ENCODE measurements at regions not wholly inside any gene's neighbourhood (a gene's known extent, or its start where the extent isn't known, plus 50 kb on each side); places are given as distances from the start of the nearest gene placed in this dataset.

DNA sequence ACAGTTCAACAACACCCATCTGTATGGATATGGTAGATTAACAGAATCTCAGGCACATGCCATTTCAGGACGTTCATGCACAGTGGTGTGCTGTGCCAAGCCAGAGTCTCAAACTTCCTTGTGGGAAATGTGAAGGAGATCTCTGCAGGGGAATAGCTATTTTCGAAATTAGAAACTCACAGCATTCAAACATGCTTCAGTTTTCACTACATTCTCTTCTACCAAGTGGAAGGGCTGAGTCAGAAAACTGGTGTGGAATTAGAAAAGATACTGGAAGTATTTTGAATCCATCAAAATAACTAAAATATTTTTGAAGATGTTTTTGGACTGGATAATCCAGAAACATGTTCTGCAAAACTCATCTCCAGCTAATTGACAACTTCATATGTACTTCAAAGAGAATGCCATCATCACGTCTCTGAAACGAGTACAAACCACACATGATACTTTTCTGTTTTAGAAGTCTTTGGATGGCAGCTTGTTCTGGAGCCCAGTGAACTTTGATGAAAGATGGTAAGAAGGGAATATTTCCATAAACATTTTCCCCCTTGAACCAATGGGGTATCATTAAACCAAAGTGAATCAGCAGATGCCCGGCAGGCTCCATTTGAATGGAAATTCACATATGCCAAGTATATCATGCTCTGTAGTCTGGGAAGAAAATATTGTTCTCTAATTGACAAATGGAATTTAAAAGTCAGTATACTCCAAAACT lies 616.3 kb upstream of the IGFBP3 start:
- H3K9me3 ChIP-seq = peaks cover 9% of the 10 kb centered on the region; the same call in 1 of the 2 replicates
- H3K4me2 ChIP-seq = no peak overlapping the region
- H4K20me1 ChIP-seq = no peaks in the 10 kb centered on the region
- no peaks in the 10 kb centered on the region for H3K4me1 ChIP-seq
- no peak overlapping the region for H3K27ac ChIP-seq
- no peaks in the 10 kb centered on the region for H3K27me3 ChIP-seq
- no peak for TF ChIP-seq Cebpa-rat (IDR thresholded peaks at IDR 0.05)
- no peaks in the 10 kb centered on the region for H3K36me3 ChIP-seq
- H3K9ac ChIP-seq = no peak overlapping the region
- no peak overlapping the region for H3K4me3 ChIP-seq

DNA sequence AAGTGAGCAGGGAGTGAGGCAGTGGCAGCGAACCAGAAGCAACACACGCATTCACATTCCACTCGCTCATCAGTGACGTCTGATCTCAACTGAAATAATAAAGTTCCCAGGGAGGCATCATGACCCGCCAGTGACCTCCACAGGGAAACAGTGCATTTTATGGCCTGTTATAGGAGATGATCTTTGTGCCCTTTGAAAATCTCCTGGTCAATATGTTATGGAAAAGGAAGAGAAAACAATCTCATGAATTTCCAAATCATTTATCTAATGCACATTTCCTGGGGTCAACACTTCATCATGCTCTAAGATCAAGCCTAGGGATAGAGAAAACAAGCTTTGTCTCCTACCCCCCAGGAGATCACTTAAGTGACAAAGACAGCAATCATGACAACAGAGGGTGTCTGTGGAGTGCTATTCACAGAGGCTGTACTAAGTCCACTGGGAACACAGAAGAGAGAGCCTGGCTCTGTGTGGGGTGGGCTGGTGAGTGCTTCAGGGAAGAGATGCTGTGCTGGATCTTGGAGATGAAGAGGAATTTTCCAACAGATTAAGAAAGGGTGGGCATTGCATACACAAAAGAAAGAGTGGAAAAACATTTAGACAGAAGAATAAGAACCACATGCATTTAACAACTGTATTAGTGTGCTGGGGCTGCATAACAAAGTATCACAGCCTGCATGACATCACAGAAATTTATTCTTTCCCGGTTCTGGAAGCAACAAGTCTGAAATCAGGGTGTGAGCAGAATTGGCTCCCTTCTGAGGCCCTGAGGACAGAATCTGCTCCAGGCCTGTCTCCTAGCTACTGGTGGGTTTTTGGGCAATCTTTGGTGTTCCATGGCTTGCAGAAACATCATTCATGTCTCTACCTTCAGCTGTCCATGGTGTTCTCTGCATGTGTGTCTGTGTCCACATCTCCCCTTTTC lies 613.9 kb upstream of the IGFBP3 start:
- no peak overlapping the region for H3K27ac ChIP-seq

DNA sequence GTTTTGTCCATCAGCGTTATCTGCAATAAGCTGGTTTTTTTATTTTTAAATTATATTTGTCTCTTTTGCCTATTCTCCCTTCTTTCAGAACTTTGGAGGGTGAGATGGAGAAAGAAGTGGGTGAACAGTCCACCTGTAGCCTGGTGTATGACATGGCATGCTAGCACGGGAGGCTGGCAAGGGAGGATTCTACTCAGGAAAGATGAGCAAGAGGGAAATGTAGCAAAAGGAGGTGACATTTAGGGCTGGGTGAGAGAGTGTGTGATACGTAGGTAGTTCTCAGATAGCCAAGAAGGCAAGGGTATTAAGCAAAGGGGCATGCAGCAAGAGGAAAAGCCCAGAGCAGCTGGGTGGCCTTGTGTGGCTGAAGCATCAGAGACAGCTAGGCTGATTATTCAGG lies 612.9 kb upstream of the IGFBP3 start:
- Histone ChIP-seq H3K4me2 (no peak overlapping the region), H4K20me1 (no peaks in the 10 kb centered on the region), H3K9me3 (peaks cover 28% of the 10 kb centered on the region; the same call in 1 of the 2 replicates), H3K27ac (no peak overlapping the region), H3K36me3 (no peaks in the 10 kb centered on the region), H3K4me1 (no peaks in the 10 kb centered on the region), H3K9ac (no peak overlapping the region), H3K27me3 (no peaks in the 10 kb centered on the region), H3K4me3 (no peak overlapping the region)
- TF ChIP-seq Cebpa-rat (IDR thresholded peaks at IDR 0.05) = no peak

More for the DNA sequence above, 613.9 kb upstream of the IGFBP3 start:
- Histone ChIP-seq H3K9me3 (peaks cover 22% of the 10 kb centered on the region; the same call in 1 of the 2 replicates), H3K27me3 (no peaks in the 10 kb centered on the region), H3K4me1 (no peaks in the 10 kb centered on the region), H3K4me2 (no peak overlapping the region), H3K4me3 (no peak overlapping the region), H4K20me1 (no peaks in the 10 kb centered on the region), H3K36me3 (no peaks in the 10 kb centered on the region), H3K9ac (no peak overlapping the region)
- TF ChIP-seq Cebpa-rat (IDR thresholded peaks at IDR 0.05) = no peak

DNA sequence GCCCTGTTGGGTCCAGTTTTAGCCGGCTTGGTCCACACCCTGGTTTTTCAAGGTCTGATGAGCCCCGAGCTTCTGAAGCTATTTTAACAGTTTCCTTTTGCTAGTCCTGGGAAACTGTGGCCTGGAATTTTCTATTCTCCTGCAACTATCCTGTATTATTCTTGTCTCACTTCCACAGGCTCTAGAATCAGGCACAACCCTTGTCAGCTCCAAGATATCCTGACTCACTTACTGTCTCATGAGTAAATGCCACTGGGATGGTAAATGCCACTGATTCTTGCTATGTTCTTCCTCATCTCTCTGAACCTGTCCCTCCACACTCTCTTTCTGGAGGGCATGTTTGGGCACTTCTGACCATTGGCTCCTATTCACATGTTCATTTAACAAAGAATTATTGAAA lies 611.5 kb upstream of the IGFBP3 start:
- Histone ChIP-seq H3K4me2 (no peak overlapping the region), H3K27me3 (no peaks in the 10 kb centered on the region), H3K27ac (no peak overlapping the region), H4K20me1 (no peaks in the 10 kb centered on the region), H3K36me3 (no peaks in the 10 kb centered on the region), H3K9me3 (peaks cover 39% of the 10 kb centered on the region), H3K4me1 (no peaks in the 10 kb centered on the region), H3K9ac (no peak overlapping the region), H3K4me3 (no peak overlapping the region)
- TF ChIP-seq Cebpa-rat (IDR thresholded peaks at IDR 0.05) = no peak

DNA sequence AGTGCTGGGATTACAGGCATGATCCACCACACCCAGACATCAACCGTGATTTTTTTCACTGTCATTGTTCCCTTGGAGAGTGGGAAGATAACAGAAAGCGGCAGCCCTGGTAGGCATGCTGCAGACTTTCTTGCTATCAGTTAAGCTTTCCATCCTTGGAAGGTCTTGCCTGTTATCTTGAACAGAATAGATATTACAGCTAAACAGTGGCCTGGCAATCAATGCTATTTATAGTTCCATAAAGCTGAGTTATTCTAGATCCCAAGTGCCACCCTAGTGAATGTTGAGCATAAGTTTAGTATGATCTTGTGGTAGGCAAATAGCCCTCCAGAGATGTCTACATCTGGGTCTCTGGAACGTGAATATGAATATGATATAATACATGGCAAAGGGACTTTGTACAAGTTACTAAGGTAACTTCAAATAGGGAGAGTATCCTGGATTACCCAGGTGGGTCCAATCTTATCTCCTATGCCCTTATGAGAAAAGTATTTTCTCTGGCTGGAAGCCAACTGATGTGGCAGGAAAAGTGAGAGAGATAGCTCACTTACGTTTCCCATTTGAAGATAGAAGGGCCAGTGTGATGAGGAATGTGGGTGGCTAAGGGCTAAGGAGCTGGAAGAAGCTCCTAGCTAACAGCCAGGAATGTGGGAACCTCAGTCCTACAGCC lies 609.1 kb upstream of the IGFBP3 start:
- Histone ChIP-seq H3K9ac (no peak overlapping the region), H3K4me2 (no peak overlapping the region), H3K27me3 (no peaks in the 10 kb centered on the region), H3K36me3 (no peaks in the 10 kb centered on the region), H4K20me1 (no peaks in the 10 kb centered on the region), H3K9me3 (peaks cover 45% of the 10 kb centered on the region), H3K4me3 (no peak overlapping the region), H3K27ac (no peak overlapping the region), H3K4me1 (no peaks in the 10 kb centered on the region)
- no peak for TF ChIP-seq Cebpa-rat (IDR thresholded peaks at IDR 0.05)

DNA sequence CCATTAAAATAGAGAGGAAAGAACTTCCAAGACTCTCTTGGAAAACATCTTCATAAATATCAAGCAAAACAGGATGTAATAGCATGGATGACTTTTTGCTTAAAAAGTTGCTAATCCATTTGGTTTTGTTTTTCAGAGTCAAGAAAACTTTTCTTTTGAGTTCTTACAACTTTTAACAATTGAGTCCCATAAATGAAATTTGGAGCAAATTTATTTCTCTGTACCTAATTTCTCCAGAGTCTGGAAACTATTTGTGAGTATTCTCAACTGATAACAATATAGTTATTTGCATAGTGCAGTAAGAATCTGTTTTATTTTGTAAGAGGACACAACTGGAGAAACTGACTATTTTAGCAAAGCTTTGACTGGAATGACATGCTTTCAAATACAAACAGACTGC lies 606.3 kb upstream of the IGFBP3 start:
- peaks cover 42% of the 10 kb centered on the region for H3K9me3 ChIP-seq
- H3K36me3 ChIP-seq = no peaks in the 10 kb centered on the region
- no peak for TF ChIP-seq Cebpa-rat (IDR thresholded peaks at IDR 0.05)
- H3K4me1 ChIP-seq = no peaks in the 10 kb centered on the region
- no peaks in the 10 kb centered on the region for H3K27me3 ChIP-seq
- no peak overlapping the region for H3K4me2 ChIP-seq
- H3K9ac ChIP-seq = no peak overlapping the region
- H3K4me3 ChIP-seq = no peak overlapping the region
- no peaks in the 10 kb centered on the region for H4K20me1 ChIP-seq
- H3K27ac ChIP-seq = no peak overlapping the region

DNA sequence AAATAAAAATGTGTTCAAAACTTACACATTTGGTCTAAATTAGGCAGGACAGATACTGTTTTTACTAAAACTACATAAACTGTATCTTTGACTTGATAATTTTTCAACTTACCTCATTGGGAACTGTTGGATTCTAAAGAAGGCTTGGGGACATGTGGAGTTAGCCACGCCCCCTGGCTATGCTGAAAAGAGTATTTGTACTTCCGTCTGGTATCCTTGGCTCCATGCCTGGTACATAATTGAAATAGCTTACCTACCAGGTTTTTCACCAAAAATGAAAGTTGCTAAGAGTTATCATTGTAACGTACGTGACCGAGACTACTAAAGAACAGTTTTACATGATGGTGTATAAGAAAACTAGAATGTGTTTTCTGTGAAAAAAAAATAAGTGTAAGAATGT lies 604.8 kb upstream of the IGFBP3 start:
- Histone ChIP-seq H3K4me1 (no peaks in the 10 kb centered on the region), H3K27me3 (no peaks in the 10 kb centered on the region), H3K4me3 (no peak overlapping the region), H3K36me3 (no peaks in the 10 kb centered on the region), H3K9me3 (peaks cover 38% of the 10 kb centered on the region), H3K4me2 (no peak overlapping the region), H3K27ac (no peak overlapping the region), H3K9ac (no peak overlapping the region), H4K20me1 (no peaks in the 10 kb centered on the region)
- no peak for TF ChIP-seq Cebpa-rat (IDR thresholded peaks at IDR 0.05)

DNA sequence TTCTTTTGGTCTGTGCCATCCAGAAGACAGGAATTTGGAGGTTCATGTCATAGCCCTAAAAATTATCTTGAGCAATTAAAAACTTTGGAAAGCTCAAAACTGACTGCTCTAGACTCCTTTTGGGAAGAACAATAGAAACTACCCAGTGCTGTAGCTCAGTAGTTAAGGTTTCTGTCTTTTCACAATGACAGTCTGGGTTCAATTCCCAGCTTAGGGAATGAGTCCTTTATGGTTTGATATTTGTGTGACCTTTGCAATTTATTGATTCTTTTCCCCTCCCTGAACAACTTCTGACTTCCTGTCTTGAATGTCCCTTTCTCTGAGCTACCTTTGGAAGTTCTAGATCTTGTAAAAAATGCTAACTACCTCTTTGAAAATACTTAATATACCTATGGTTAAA lies 603.3 kb upstream of the IGFBP3 start:
- H3K27ac ChIP-seq = no peak overlapping the region
- H3K9me3 ChIP-seq = peaks cover 28% of the 10 kb centered on the region
- no peak overlapping the region for H3K4me2 ChIP-seq
- H3K36me3 ChIP-seq = no peaks in the 10 kb centered on the region
- no peaks in the 10 kb centered on the region for H4K20me1 ChIP-seq
- H3K27me3 ChIP-seq = no peaks in the 10 kb centered on the region
- H3K9ac ChIP-seq = no peak overlapping the region
- no peaks in the 10 kb centered on the region for H3K4me1 ChIP-seq
- TF ChIP-seq Cebpa-rat (IDR thresholded peaks at IDR 0.05) = no peak
- H3K4me3 ChIP-seq = no peak overlapping the region

DNA sequence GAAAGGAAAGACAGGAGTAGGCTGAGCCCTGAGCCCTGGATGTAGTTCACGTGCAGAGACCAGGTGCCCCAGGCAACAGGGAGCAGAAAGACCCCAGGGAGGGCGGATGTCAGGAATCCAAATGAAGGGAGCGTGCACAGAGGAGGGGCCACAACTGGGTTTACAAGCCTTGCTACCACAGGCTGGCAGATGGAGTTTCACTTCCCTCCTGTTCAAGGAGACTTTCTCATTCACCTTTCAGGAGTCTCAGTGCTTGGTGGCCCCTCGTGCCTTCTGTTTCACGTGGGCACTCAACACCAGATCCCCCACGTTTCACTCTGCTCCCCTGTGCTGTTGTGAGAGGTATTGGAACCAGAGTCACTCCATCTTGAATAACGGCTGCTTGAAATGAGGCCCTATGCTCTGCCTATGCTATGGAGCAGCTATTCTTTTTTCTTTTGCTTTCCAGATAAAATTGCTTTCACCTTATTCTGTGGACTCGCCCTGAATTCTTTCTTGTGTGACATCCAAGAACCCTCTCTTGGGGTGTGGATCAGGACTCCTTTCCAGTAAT lies 601.4 kb upstream of the IGFBP3 start:
- TF ChIP-seq Cebpa-rat (IDR thresholded peaks at IDR 0.05) = no peak

More for the DNA sequence above, 601.4 kb upstream of the IGFBP3 start:
- Histone ChIP-seq H3K4me3 (no peak overlapping the region), H3K27ac (no peak overlapping the region), H3K4me1 (no peaks in the 10 kb centered on the region), H3K4me2 (no peak overlapping the region), H3K9me3 (peaks cover 12% of the 10 kb centered on the region; the same call in 1 of the 2 replicates), H4K20me1 (no peaks in the 10 kb centered on the region), H3K36me3 (no peaks in the 10 kb centered on the region), H3K27me3 (no peaks in the 10 kb centered on the region), H3K9ac (no peak overlapping the region)
